ENCODE measurements at regions not wholly inside any gene's neighbourhood (a gene's known extent, or its start where the extent isn't known, plus 50 kb on each side); places are given as distances from the start of the nearest gene placed in this dataset.

GRCh38 chr14:34104489-34105397 is 153.9 kb upstream of the EGLN3 start:
- TF ChIP-seq KDM1A (IDR thresholded peaks at IDR 0.05; ENCODE audit: low read depth) (no peak), MAFK (IDR thresholded peaks at IDR 0.05; ENCODE audit: partially characterized antibody) (no peak), POLR2A (IDR thresholded peaks at IDR 0.05; ENCODE audit: low read length) (no peak), ZSCAN20 (CRISPR knock-in tag; IDR thresholded peaks at IDR 0.05) (no peak)
